Tibial nerve (tissue), 4 donors: ENCODE measurements at regions not wholly inside any gene's neighbourhood (a gene's known extent, or its start where the extent isn't known, plus 50 kb on each side); places are given as distances from the start of the nearest gene placed in this dataset.

Experiments used
- DNase-seq, 2 donors: peaks; one replicate each; pipeline ENCODE4 v3.0.0-alpha.2; 2019; ENCODE audit warnings: low spot score in 2 of 2
- H3K27ac ChIP-seq, 4 donors: fragments of 200-600 bp; sonication (generic) in 3 of 4; one replicate each; pipeline ENCODE4 v1.5.1; 2017 to 2019; ENCODE audit warnings: mild to moderate bottlenecking in 1 of 4
- H3K27me3 ChIP-seq, 2 donors: fragments of 200-600 bp; sonication (generic) in 1 of 2; one replicate each; pipeline versions ENCODE4 v1.5.1 to v1.6.0; 2017 to 2019
- H3K36me3 ChIP-seq, 3 donors: fragments of 200-600 bp; sonication (generic); one replicate each; pipeline ENCODE4 v1.5.1; 2018 to 2019
- H3K4me1 ChIP-seq, 4 donors: fragments of 200-600 bp; sonication (generic) in 3 of 4; one replicate each; pipeline ENCODE4 v1.5.1; 2017 to 2019
- H3K4me3 ChIP-seq, 4 donors: fragments of 200-600 bp; sonication (generic) in 3 of 4; one replicate each; pipeline ENCODE4 v1.5.1; 2017 to 2019; ENCODE audit warnings: mild to moderate bottlenecking in 1 of 4, moderate library complexity in 1 of 4
- H3K9me3 ChIP-seq, 4 donors: fragments of 200-600 bp; sonication (generic) in 3 of 4; one replicate each; pipeline ENCODE4 v1.5.1; 2017 to 2019
- CTCF ChIP-seq, 5 experiments: fragments of 200-600 bp in 3 of 5; fragments of 450-650 bp in 2 of 5; sonication (generic) in 3 of 5; IDR thresholded peaks; one replicate each; pipeline ENCODE4 v1.5.1; 2016 to 2019; ENCODE audit warnings: antibody characterized with exemption in 5 of 5, mild to moderate bottlenecking in 3 of 5, moderate library complexity in 2 of 5
- EP300 ChIP-seq, 2 donors: sonication (generic); formaldehyde crosslinking; IDR thresholded peaks; one replicate each; pipeline ENCODE4 v1.6.1; 2017; ENCODE audit warnings: antibody characterized with exemption in 2 of 2, mild to moderate bottlenecking in 1 of 2
- POLR2A ChIP-seq, 2 donors: fragments of 450-650 bp; IDR thresholded peaks; one replicate each; pipeline ENCODE4 v1.6.1; 2017; ENCODE audit warnings: antibody characterized with exemption in 2 of 2, mild to moderate bottlenecking in 2 of 2, moderate library complexity in 2 of 2
- WGBS, 2 donors: methylation state at CpG; one replicate each; pipeline ENCODE4 v1.1.5; 2018; 5-methylcytosine and 5-hydroxymethylcytosine counted together

- H3K27me3 ChIP-seq, result no peaks in the 10 kb centered on the region
- no peaks in the 10 kb centered on the region for H3K9me3 ChIP-seq
- no peak overlapping the region for H3K27ac ChIP-seq
- DNase-seq, result no peak
- no peaks in the 10 kb centered on the region for H3K36me3 ChIP-seq
- H3K4me3 ChIP-seq, result no peak overlapping the region
- H3K4me1 ChIP-seq, result peaks cover 0 to 9% (median 0%) of the 10 kb centered on the region in 4 donors
- TF ChIP-seq EP300 (IDR thresholded peaks at IDR 0.05), result no peak
- no peak for TF ChIP-seq POLR2A (IDR thresholded peaks at IDR 0.05)
- no peak for TF ChIP-seq CTCF (IDR thresholded peaks at IDR 0.05)
- WGBS, 2 donors, result 41 to 44% methylated on average over 3 of the region's 3 CpGs
Measured at GRCh38 chr16:48004141-48004695, 151.6 kb downstream of the ABCC12 start.

- TF ChIP-seq EP300 (IDR thresholded peaks at IDR 0.05) (no peak), CTCF (IDR thresholded peaks at IDR 0.05) (no peak), POLR2A (IDR thresholded peaks at IDR 0.05) (no peak)
- Histone ChIP-seq H3K4me1 (peaks cover 0 to 9% (median 0%) of the 10 kb centered on the region in 4 donors), H3K27me3 (no peaks in the 10 kb centered on the region), H3K4me3 (no peak overlapping the region), H3K27ac (no peak overlapping the region), H3K9me3 (no peaks in the 10 kb centered on the region), H3K36me3 (no peaks in the 10 kb centered on the region)
- peak in 1 of 2 donors; percentile 22 for DNase-seq
- WGBS, 2 donors, result 62 to 63% methylated on average over 4 of the region's 4 CpGs
Measured at GRCh38 chr16:48003206-48003907, 152.4 kb downstream of the ABCC12 start.

- Histone ChIP-seq H3K36me3 (no peaks in the 10 kb centered on the region), H3K27ac (no peak overlapping the region), H3K4me3 (no peak overlapping the region), H3K27me3 (no peaks in the 10 kb centered on the region), H3K9me3 (no peaks in the 10 kb centered on the region), H3K4me1 (peaks cover 0 to 9% (median 0%) of the 10 kb centered on the region in 4 donors)
- no peak for DNase-seq
- WGBS, 2 donors, result 39 to 50% methylated on average over 13 of the region's 13 CpGs
- TF ChIP-seq POLR2A (IDR thresholded peaks at IDR 0.05) (no peak), EP300 (IDR thresholded peaks at IDR 0.05) (no peak), CTCF (IDR thresholded peaks at IDR 0.05) (no peak)
Measured at GRCh38 chr16:48001324-48001895, 154.4 kb downstream of the ABCC12 start.

- no peak overlapping the region for H3K27ac ChIP-seq
- no peaks in the 10 kb centered on the region for H3K36me3 ChIP-seq
- H3K27me3 ChIP-seq, result no peaks in the 10 kb centered on the region
- no peak overlapping the region for H3K4me3 ChIP-seq
- 86 to 88% methylated on average over 3 of the region's 3 CpGs for WGBS, 2 donors
- H3K9me3 ChIP-seq, result no peaks in the 10 kb centered on the region
- H3K4me1 ChIP-seq, result peaks cover 0 to 9% (median 0%) of the 10 kb centered on the region in 4 donors
- TF ChIP-seq EP300 (IDR thresholded peaks at IDR 0.05) (no peak), POLR2A (IDR thresholded peaks at IDR 0.05) (no peak), CTCF (IDR thresholded peaks at IDR 0.05) (no peak)
- no peak for DNase-seq
Measured at GRCh38 chr16:48000622-48001021, 155.2 kb downstream of the ABCC12 start.

GRCh38 chr16:47999595-47999994 is 156.2 kb downstream of the ABCC12 start:
- no peak for TF ChIP-seq POLR2A (IDR thresholded peaks at IDR 0.05)
- no peak for TF ChIP-seq CTCF (IDR thresholded peaks at IDR 0.05)
- TF ChIP-seq EP300 (IDR thresholded peaks at IDR 0.05), result no peak
- Histone ChIP-seq H3K27ac (no peak overlapping the region), H3K4me3 (no peak overlapping the region), H3K4me1 (peaks cover 0 to 9% (median 0%) of the 10 kb centered on the region in 4 donors), H3K27me3 (no peaks in the 10 kb centered on the region), H3K9me3 (no peaks in the 10 kb centered on the region), H3K36me3 (no peaks in the 10 kb centered on the region)
- 90 to 92% methylated on average over 4 of the region's 4 CpGs for WGBS, 2 donors
- no peak for DNase-seq
